Liver (tissue), 8 donors: ENCODE measurements at regions not wholly inside any gene's neighbourhood (a gene's known extent, or its start where the extent isn't known, plus 50 kb on each side); places are given as distances from the start of the nearest gene placed in this dataset.

Experiments
- DNase-seq: peaks from one replicate; pipeline ENCODE4 v3.0.0-alpha.2; 2017; ENCODE audit warnings: low spot score
- H3K27ac ChIP-seq, 2 donors: one replicate each; pipeline ENCODE4 v1.7.0; 2013; ENCODE audit warnings: inconsistent platforms in 2 of 2, low read length in 2 of 2, control low read depth in 1 of 2, low read depth in 1 of 2, mild to moderate bottlenecking in 1 of 2
- H3K27me3 ChIP-seq, 4 donors: one replicate each; pipeline versions ENCODE4 v1.6.1 to v1.7.0; 2013; ENCODE audit warnings: low read length in 3 of 4, inconsistent platforms in 1 of 4, mild to moderate bottlenecking in 1 of 4, moderate library complexity in 1 of 4; ENCODE audit not compliant: control insufficient read depth in 4 of 4, insufficient read depth in 4 of 4
- H3K36me3 ChIP-seq, 4 donors: one replicate each; pipeline versions ENCODE4 v1.6.1 to v1.7.0; 2013; ENCODE audit warnings: low read length in 3 of 4, mild to moderate bottlenecking in 3 of 4, low read depth in 1 of 4, moderate library complexity in 1 of 4; ENCODE audit not compliant: control insufficient read depth in 4 of 4, insufficient read depth in 3 of 4
- H3K4me1 ChIP-seq, 4 donors: one replicate each; pipeline versions ENCODE4 v1.6.1 to v1.7.0; 2013; ENCODE audit warnings: low read length in 3 of 4, mild to moderate bottlenecking in 3 of 4, moderate library complexity in 1 of 4; ENCODE audit not compliant: control insufficient read depth in 4 of 4, insufficient read depth in 4 of 4
- H3K4me3 ChIP-seq, 3 donors: one replicate each; pipeline versions ENCODE4 v1.6.1 to v1.7.0; 2013; ENCODE audit warnings: low read length in 3 of 3, control low read depth in 1 of 3, low read depth in 1 of 3, mild to moderate bottlenecking in 1 of 3
- H3K9ac ChIP-seq, 2 donors: one replicate each; pipeline ENCODE4 v1.7.0; 2013; ENCODE audit warnings: low read length in 2 of 2, mild to moderate bottlenecking in 2 of 2, moderate library complexity in 2 of 2, control low read depth in 1 of 2, low read depth in 1 of 2
- H3K9me3 ChIP-seq, 4 donors: one replicate each; pipeline versions ENCODE4 v1.6.1 to v1.7.0; 2013; ENCODE audit warnings: low read length in 3 of 4; ENCODE audit not compliant: control insufficient read depth in 4 of 4
- EGR1 ChIP-seq, 2 donors: IDR thresholded peaks; 2 replicates each; pipeline ENCODE4 v1.6.1; 2016 to 2018; ENCODE audit warnings: antibody characterized with exemption in 2 of 2, low read depth in 2 of 2
- FOXA2 ChIP-seq: IDR thresholded peaks from 2 replicates; pipeline ENCODE4 v1.6.1; 2016; ENCODE audit warnings: antibody characterized with exemption
- HNF4A ChIP-seq, 2 donors: conservative IDR thresholded peaks; 2 replicates each; pipeline ENCODE4 v1.6.1; 2016; ENCODE audit warnings: antibody characterized with exemption in 2 of 2, mild to moderate bottlenecking in 2 of 2
- JUND ChIP-seq, 2 donors: IDR thresholded peaks; 2 replicates each; pipeline ENCODE4 v1.6.1; 2016; ENCODE audit warnings: antibody characterized with exemption in 2 of 2
- NR2F2 ChIP-seq: IDR thresholded peaks from 2 replicates; pipeline ENCODE4 v1.6.1; 2016; ENCODE audit warnings: antibody characterized with exemption
- RAD21 ChIP-seq, 2 donors: IDR thresholded peaks; 2 replicates each; pipeline ENCODE4 v1.6.1; 2016; ENCODE audit warnings: antibody characterized with exemption in 2 of 2, mild to moderate bottlenecking in 2 of 2
- RXRA ChIP-seq, 2 donors: IDR thresholded peaks; 2 replicates each; pipeline ENCODE4 v1.6.1; 2017 to 2018; ENCODE audit warnings: antibody characterized with exemption in 2 of 2, mild to moderate bottlenecking in 1 of 2
- TAF1 ChIP-seq: conservative IDR thresholded peaks from 2 replicates; pipeline ENCODE4 v1.6.1; 2016; ENCODE audit warnings: antibody characterized with exemption, mild to moderate bottlenecking
- YY1 ChIP-seq: IDR thresholded peaks from 2 replicates; pipeline ENCODE4 v1.6.1; 2016; ENCODE audit warnings: antibody characterized with exemption, mild to moderate bottlenecking
- WGBS: extraction: QIAGEN DNeasy Blood & Tissue Kit; methylation state at CpG from one replicate; pipeline ENCODE4 v1.1.7; 2013; 5-methylcytosine and 5-hydroxymethylcytosine counted together
- TF ChIP-seq, protein P1 (sequence below): IDR thresholded peaks from 2 replicates; pipeline ENCODE4 v1.6.1; 2016; ENCODE audit warnings: antibody characterized with exemption
- TF ChIP-seq, protein P2 (sequence below): IDR thresholded peaks from 2 replicates; pipeline ENCODE4 v1.6.1; 2016; ENCODE audit warnings: antibody characterized with exemption, mild to moderate bottlenecking
- TF ChIP-seq, protein P3 (sequence below): IDR thresholded peaks from 2 replicates; pipeline ENCODE4 v1.6.1; 2016; ENCODE audit warnings: antibody characterized with exemption
- TF ChIP-seq, protein P4 (sequence below): fragments of 150-350 bp; IDR thresholded peaks from 2 replicates; pipeline ENCODE4 v1.5.1; 2017; ENCODE audit warnings: improper control_type of control experiment, low read depth, low read length; ENCODE audit not compliant: missing input control
- donor health status: healthy.
- donor health status: healthy.
- donor health status: healthy.
- donor health status: healthy.
- donor health status: healthy.

DNA sequence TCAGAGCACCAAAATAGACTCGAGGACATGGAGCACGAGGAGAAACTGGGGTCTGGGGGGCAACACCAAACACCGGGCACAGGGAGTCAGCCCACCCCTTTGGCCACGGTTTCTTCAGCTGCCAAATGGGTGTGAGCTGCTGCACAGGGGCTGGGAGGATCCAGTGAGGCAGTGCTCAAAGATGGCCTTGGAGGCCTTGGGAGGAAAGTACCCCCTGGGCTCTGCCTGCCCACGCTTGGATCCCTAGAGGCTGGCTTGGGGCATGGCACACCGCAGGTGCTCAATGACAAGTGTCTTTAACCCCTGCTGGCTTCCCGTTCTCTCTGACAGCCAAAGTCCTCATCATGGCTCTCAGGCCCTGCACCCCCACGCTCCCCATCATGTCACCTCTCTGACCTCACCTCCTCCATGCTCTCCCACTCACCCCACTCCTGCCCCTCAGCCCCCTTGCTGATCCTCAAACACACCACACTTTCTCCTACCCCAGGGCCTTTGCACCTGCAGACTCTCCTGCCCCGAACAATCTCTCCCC is 190.3 kb downstream of the ANKRD60 start:
- TF ChIP-seq, protein P1, sequence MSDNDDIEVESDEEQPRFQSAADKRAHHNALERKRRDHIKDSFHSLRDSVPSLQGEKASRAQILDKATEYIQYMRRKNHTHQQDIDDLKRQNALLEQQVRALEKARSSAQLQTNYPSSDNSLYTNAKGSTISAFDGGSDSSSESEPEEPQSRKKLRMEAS = no peak
- no peak for TF ChIP-seq HNF4A (conservative IDR thresholded peaks at IDR 0.05)
- TF ChIP-seq, protein P2, sequence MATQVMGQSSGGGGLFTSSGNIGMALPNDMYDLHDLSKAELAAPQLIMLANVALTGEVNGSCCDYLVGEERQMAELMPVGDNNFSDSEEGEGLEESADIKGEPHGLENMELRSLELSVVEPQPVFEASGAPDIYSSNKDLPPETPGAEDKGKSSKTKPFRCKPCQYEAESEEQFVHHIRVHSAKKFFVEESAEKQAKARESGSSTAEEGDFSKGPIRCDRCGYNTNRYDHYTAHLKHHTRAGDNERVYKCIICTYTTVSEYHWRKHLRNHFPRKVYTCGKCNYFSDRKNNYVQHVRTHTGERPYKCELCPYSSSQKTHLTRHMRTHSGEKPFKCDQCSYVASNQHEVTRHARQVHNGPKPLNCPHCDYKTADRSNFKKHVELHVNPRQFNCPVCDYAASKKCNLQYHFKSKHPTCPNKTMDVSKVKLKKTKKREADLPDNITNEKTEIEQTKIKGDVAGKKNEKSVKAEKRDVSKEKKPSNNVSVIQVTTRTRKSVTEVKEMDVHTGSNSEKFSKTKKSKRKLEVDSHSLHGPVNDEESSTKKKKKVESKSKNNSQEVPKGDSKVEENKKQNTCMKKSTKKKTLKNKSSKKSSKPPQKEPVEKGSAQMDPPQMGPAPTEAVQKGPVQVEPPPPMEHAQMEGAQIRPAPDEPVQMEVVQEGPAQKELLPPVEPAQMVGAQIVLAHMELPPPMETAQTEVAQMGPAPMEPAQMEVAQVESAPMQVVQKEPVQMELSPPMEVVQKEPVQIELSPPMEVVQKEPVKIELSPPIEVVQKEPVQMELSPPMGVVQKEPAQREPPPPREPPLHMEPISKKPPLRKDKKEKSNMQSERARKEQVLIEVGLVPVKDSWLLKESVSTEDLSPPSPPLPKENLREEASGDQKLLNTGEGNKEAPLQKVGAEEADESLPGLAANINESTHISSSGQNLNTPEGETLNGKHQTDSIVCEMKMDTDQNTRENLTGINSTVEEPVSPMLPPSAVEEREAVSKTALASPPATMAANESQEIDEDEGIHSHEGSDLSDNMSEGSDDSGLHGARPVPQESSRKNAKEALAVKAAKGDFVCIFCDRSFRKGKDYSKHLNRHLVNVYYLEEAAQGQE = no peak
- TF ChIP-seq, protein P3, sequence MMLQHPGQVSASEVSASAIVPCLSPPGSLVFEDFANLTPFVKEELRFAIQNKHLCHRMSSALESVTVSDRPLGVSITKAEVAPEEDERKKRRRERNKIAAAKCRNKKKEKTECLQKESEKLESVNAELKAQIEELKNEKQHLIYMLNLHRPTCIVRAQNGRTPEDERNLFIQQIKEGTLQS = no peak
- TF ChIP-seq RXRA (IDR thresholded peaks at IDR 0.05) = no peak
- no peak for TF ChIP-seq JUND (IDR thresholded peaks at IDR 0.05)
- no peak for TF ChIP-seq RAD21 (IDR thresholded peaks at IDR 0.05)
- Histone ChIP-seq H3K4me1 (no peaks in the 10 kb centered on the region), H3K27ac (no peak overlapping the region), H3K9me3 (no peaks in the 10 kb centered on the region), H3K4me3 (no peak overlapping the region), H3K36me3 (no peaks in the 10 kb centered on the region), H3K9ac (no peak overlapping the region), H3K27me3 (peaks cover 0 to 10% (median 4%) of the 10 kb centered on the region in 4 donors)
- DNase-seq = peak; percentile 19
- 69% methylated on average over 9 of the region's 9 CpGs for WGBS

DNA sequence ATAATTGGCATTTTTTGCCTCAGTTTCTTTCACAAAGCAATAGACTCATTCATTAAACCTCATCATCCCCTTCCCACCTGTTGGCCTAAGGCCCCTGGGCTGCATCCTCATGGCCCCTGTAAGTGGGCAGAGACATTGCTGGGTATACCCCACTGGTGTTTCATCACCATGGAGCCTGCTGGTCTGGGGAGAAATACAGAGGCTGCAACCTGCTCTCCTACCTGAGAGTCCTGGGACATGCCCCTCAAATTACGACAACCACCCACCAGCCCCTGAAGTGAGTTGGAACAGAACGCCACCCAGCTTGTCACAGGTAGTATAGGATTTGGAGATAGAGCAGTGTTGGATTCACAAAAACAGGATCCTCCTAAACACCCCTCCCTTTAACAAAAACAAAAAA is 190.8 kb downstream of the ANKRD60 start:
- Histone ChIP-seq H3K4me1 (no peaks in the 10 kb centered on the region), H3K9me3 (no peaks in the 10 kb centered on the region), H3K36me3 (no peaks in the 10 kb centered on the region), H3K4me3 (no peak overlapping the region), H3K27me3 (peaks cover 0 to 11% (median 4%) of the 10 kb centered on the region in 4 donors), H3K27ac (no peak overlapping the region), H3K9ac (no peak overlapping the region)
- no peak for TF ChIP-seq EGR1 (IDR thresholded peaks at IDR 0.05; ENCODE audit: low read depth in 2 of 2)
- TF ChIP-seq NR2F2 = no peak
- TF ChIP-seq, protein P2 = no peak
- TF ChIP-seq, protein P1 = no peak
- TF ChIP-seq HNF4A (conservative IDR thresholded peaks at IDR 0.05) = no peak
- no peak for TF ChIP-seq RXRA (IDR thresholded peaks at IDR 0.05)
- TF ChIP-seq FOXA2 = no peak
- TF ChIP-seq YY1 = no peak
- TF ChIP-seq TAF1 = no peak
- TF ChIP-seq, protein P4, sequence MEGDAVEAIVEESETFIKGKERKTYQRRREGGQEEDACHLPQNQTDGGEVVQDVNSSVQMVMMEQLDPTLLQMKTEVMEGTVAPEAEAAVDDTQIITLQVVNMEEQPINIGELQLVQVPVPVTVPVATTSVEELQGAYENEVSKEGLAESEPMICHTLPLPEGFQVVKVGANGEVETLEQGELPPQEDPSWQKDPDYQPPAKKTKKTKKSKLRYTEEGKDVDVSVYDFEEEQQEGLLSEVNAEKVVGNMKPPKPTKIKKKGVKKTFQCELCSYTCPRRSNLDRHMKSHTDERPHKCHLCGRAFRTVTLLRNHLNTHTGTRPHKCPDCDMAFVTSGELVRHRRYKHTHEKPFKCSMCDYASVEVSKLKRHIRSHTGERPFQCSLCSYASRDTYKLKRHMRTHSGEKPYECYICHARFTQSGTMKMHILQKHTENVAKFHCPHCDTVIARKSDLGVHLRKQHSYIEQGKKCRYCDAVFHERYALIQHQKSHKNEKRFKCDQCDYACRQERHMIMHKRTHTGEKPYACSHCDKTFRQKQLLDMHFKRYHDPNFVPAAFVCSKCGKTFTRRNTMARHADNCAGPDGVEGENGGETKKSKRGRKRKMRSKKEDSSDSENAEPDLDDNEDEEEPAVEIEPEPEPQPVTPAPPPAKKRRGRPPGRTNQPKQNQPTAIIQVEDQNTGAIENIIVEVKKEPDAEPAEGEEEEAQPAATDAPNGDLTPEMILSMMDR = no peak
- no peak for DNase-seq
- 77% methylated on average over 2 of the region's 2 CpGs for WGBS
